ENCODE measurements at regions not wholly inside any gene's neighbourhood (a gene's known extent, or its start where the extent isn't known, plus 50 kb on each side); places are given as distances from the start of the nearest gene placed in this dataset.

DNA sequence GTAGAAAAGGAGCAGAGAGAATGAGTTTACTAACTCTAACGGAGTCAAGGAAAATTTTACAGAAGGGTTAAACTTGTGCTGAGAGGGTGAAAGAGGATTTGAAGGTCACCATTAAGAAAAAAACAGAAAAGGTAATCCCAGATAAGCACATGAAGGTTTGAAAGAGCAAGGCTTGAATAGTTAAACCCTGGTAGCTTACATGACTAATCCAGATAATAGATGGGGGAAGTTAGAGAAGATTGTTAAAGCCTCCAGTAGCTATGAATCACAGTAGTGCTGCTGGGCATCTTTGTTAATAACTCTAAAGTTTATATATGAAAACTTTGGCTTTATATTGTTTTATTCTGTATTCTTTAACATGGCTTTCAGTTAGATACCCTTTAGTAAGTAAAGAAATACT lies 354.5 kb upstream of the FTMT start:
- BruUV-seq (replicated peaks): no TSS peak
- 0% methylated on average over 1 of the region's 1 CpG for WGBS (ENCODE audit: insufficient coverage, low coverage, missing lambda C conversion rate)
- no peaks in the 10 kb centered on the region for H3K9me1 ChIP-seq (ENCODE audit: control insufficient read depth, insufficient read depth, low read length)
- H3K4me3 ChIP-seq: no peak overlapping the region
- H4K20me1 ChIP-seq (replicated peaks; ENCODE audit: control insufficient read depth, insufficient read depth, low read length): no peaks in the 10 kb centered on the region
- no peaks in the 10 kb centered on the region for H3K79me2 ChIP-seq (ENCODE audit: control insufficient read depth, insufficient read depth, low read length)
- H3K36me3 ChIP-seq (ENCODE audit: control insufficient read depth, insufficient read depth, low read length): no peaks in the 10 kb centered on the region
- H3K9me3 ChIP-seq (replicated peaks; ENCODE audit: control insufficient read depth, insufficient read depth, low read depth, low read length): no peaks in the 10 kb centered on the region; the same call in 1 of the 2 replicates
- no peak overlapping the region for H3K9ac ChIP-seq (ENCODE audit: insufficient read depth in 1 of 2, low read depth in 2 of 2, low read length in 2 of 2)
- CTCF ChIA-PET (ENCODE audit: low intra/inter-chr PET ratio): no interaction called here
- intact Hi-C loops (cut with micrococcal nuclease): no loop called here
- no peaks in the 10 kb centered on the region for H3K4me1 ChIP-seq (replicated peaks in 1 of 2; ENCODE audit: control insufficient read depth in 2 of 2, insufficient read depth in 2 of 2, low read length in 2 of 2)
- FAIRE-seq (no peak), ATAC-seq (no peak), DNase-seq (ENCODE audit: extremely low read depth in 1 of 4, low spot score in 3 of 4) (no peak)
- H3K27me3 ChIP-seq (ENCODE audit: control insufficient read depth in 2 of 2, insufficient read depth in 2 of 2, low read length in 2 of 2): no peaks in the 10 kb centered on the region
- in situ Hi-C loops (cut with MboI): no loop called here
- POLR2A ChIA-PET: no interaction called here
- no peak overlapping the region for H3K27ac ChIP-seq (ENCODE audit: extremely low read depth, low read depth, low read length)
- TF ChIP-seq, protein P1, sequence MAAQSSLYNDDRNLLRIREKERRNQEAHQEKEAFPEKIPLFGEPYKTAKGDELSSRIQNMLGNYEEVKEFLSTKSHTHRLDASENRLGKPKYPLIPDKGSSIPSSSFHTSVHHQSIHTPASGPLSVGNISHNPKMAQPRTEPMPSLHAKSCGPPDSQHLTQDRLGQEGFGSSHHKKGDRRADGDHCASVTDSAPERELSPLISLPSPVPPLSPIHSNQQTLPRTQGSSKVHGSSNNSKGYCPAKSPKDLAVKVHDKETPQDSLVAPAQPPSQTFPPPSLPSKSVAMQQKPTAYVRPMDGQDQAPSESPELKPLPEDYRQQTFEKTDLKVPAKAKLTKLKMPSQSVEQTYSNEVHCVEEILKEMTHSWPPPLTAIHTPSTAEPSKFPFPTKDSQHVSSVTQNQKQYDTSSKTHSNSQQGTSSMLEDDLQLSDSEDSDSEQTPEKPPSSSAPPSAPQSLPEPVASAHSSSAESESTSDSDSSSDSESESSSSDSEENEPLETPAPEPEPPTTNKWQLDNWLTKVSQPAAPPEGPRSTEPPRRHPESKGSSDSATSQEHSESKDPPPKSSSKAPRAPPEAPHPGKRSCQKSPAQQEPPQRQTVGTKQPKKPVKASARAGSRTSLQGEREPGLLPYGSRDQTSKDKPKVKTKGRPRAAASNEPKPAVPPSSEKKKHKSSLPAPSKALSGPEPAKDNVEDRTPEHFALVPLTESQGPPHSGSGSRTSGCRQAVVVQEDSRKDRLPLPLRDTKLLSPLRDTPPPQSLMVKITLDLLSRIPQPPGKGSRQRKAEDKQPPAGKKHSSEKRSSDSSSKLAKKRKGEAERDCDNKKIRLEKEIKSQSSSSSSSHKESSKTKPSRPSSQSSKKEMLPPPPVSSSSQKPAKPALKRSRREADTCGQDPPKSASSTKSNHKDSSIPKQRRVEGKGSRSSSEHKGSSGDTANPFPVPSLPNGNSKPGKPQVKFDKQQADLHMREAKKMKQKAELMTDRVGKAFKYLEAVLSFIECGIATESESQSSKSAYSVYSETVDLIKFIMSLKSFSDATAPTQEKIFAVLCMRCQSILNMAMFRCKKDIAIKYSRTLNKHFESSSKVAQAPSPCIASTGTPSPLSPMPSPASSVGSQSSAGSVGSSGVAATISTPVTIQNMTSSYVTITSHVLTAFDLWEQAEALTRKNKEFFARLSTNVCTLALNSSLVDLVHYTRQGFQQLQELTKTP (IDR thresholded peaks at IDR 0.05; ENCODE audit: low read depth in 1 of 2, partially characterized antibody in 2 of 2): no peak
- no peak for TF ChIP-seq DACH1 (IDR thresholded peaks at IDR 0.05; ENCODE audit: partially characterized antibody)
- no peak for TF ChIP-seq HDAC1 (IDR thresholded peaks at IDR 0.05)
- TF ChIP-seq, protein P2, sequence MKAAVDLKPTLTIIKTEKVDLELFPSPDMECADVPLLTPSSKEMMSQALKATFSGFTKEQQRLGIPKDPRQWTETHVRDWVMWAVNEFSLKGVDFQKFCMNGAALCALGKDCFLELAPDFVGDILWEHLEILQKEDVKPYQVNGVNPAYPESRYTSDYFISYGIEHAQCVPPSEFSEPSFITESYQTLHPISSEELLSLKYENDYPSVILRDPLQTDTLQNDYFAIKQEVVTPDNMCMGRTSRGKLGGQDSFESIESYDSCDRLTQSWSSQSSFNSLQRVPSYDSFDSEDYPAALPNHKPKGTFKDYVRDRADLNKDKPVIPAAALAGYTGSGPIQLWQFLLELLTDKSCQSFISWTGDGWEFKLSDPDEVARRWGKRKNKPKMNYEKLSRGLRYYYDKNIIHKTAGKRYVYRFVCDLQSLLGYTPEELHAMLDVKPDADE (conservative IDR thresholded peaks at IDR 0.05; ENCODE audit: control insufficient read depth, low read depth, low read length): no peak
- TF ChIP-seq, protein P3, sequence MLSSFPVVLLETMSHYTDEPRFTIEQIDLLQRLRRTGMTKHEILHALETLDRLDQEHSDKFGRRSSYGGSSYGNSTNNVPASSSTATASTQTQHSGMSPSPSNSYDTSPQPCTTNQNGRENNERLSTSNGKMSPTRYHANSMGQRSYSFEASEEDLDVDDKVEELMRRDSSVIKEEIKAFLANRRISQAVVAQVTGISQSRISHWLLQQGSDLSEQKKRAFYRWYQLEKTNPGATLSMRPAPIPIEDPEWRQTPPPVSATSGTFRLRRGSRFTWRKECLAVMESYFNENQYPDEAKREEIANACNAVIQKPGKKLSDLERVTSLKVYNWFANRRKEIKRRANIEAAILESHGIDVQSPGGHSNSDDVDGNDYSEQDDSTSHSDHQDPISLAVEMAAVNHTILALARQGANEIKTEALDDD (IDR thresholded peaks at IDR 0.05): peak; percentile 73
- TF ChIP-seq EGR1 (conservative IDR thresholded peaks at IDR 0.05): no peak
- no peak overlapping the region for H2AFZ ChIP-seq (ENCODE audit: low read depth, low read length)
- H3K4me2 ChIP-seq (ENCODE audit: insufficient read depth, low read length): no peak overlapping the region

All from K562 (cell line).